ENCODE measurements at regions not wholly inside any gene's neighbourhood (a gene's known extent, or its start where the extent isn't known, plus 50 kb on each side); places are given as distances from the start of the nearest gene placed in this dataset.

GRCh38 chr6:19694697-19695096 lies 142.5 kb upstream of the ID4 start:
- ATAC-seq (no peak), DNase-seq (ENCODE audit: low read depth, low spot score) (no peak), FAIRE-seq (no peak)
- no TSS peak for BruUV-seq (replicated peaks)
- in situ Hi-C loops (cut with MboI) (no loop called here), intact Hi-C loops (cut with micrococcal nuclease; ENCODE audit: unreplicated experiment) (no loop called here)
- CTCF ChIA-PET = no interaction called here
- H3K36me3 ChIP-seq (ENCODE audit: control insufficient read depth in 2 of 2, insufficient read depth in 2 of 2, low read length in 1 of 2) = no peaks in the 10 kb centered on the region
- RAD21 ChIA-PET (ENCODE audit: unreplicated experiment) = no interaction called here
- SMC1A ChIA-PET (ENCODE audit: uncharacterized antibody, unreplicated experiment) = no interaction called here
- no peak overlapping the region for H3K9ac ChIP-seq (ENCODE audit: control insufficient read depth, insufficient read depth, low read length)
- no peak overlapping the region for H3K4me2 ChIP-seq (ENCODE audit: control insufficient read depth, insufficient read depth)
- 0 out of 2 replicates have a peak, but pooled peaks have one; percentile 11 for TF ChIP-seq YY1 (IDR thresholded peaks at IDR 0.05; ENCODE audit: low read depth, low read length)
- TF ChIP-seq IRF3 (IDR thresholded peaks at IDR 0.05) = no peak
- no peak for TF ChIP-seq SPI1 (IDR thresholded peaks at IDR 0.05; ENCODE audit: borderline replicate concordance, insufficient read depth, low read depth, low read length)
- no peak overlapping the region for H2AFZ ChIP-seq (ENCODE audit: control insufficient read depth, low read depth, low read length)
- H3K9me3 ChIP-seq (replicated peaks; ENCODE audit: control insufficient read depth, insufficient read depth, low read length) = no peaks in the 10 kb centered on the region
- no peak overlapping the region for H3K27ac ChIP-seq (ENCODE audit: control insufficient read depth, insufficient read depth)
- POLR2A ChIA-PET = no interaction called here
- H3K27me3 ChIP-seq (replicated peaks in 1 of 2; ENCODE audit: control insufficient read depth in 2 of 2, insufficient read depth in 2 of 2, low read length in 1 of 2) = no peaks in the 10 kb centered on the region; a peak in 1 of 4 replicates
- H3K79me2 ChIP-seq (ENCODE audit: control insufficient read depth, insufficient read depth, low read length) = no peaks in the 10 kb centered on the region
- no peaks in the 10 kb centered on the region for H4K20me1 ChIP-seq (ENCODE audit: control insufficient read depth, insufficient read depth)
- no peaks in the 10 kb centered on the region for H3K4me1 ChIP-seq (ENCODE audit: control insufficient read depth, insufficient read depth, low read length)
- WGBS (ENCODE audit: insufficient coverage, insufficient replicate concordance, low lambda C conversion rate, missing lambda C conversion rate) = 6% methylated on average over 3 of the region's 3 CpGs
- H3K4me3 ChIP-seq = no peak overlapping the region

GRCh38 chr6:19697744-19698290 lies 139.4 kb upstream of the ID4 start:
- H3K9ac ChIP-seq (ENCODE audit: control insufficient read depth, insufficient read depth, low read length) = no peak overlapping the region
- in situ Hi-C loops (cut with MboI) (no loop called here), intact Hi-C loops (cut with micrococcal nuclease; ENCODE audit: unreplicated experiment) (no loop called here)
- ChIA-PET SMC1A (ENCODE audit: uncharacterized antibody, unreplicated experiment) (no interaction called here), RAD21 (ENCODE audit: unreplicated experiment) (no interaction called here), POLR2A (no interaction called here), CTCF (no interaction called here)
- H3K36me3 ChIP-seq (ENCODE audit: control insufficient read depth in 2 of 2, insufficient read depth in 2 of 2, low read length in 1 of 2) = no peaks in the 10 kb centered on the region
- no peaks in the 10 kb centered on the region for H3K79me2 ChIP-seq (ENCODE audit: control insufficient read depth, insufficient read depth, low read length)
- no TSS peak for BruUV-seq (replicated peaks)
- H3K4me3 ChIP-seq = no peak overlapping the region
- DNase-seq (ENCODE audit: low read depth, low spot score) (no peak), FAIRE-seq (no peak), ATAC-seq (no peak)
- H3K4me1 ChIP-seq (ENCODE audit: control insufficient read depth, insufficient read depth, low read length) = no peaks in the 10 kb centered on the region
- no peaks in the 10 kb centered on the region for H4K20me1 ChIP-seq (ENCODE audit: control insufficient read depth, insufficient read depth)
- H3K9me3 ChIP-seq (replicated peaks; ENCODE audit: control insufficient read depth, insufficient read depth, low read length) = no peaks in the 10 kb centered on the region
- WGBS (ENCODE audit: insufficient coverage, insufficient replicate concordance, low lambda C conversion rate, missing lambda C conversion rate) = 17% methylated on average over 3 of the region's 3 CpGs
- TF ChIP-seq IKZF2 (IDR thresholded peaks at IDR 0.05) = no peak
- no peak for TF ChIP-seq HDGF (IDR thresholded peaks at IDR 0.05)
- TF ChIP-seq GABPA (IDR thresholded peaks at IDR 0.05; ENCODE audit: low read depth) = no peak
- no peak for TF ChIP-seq CBX3 (IDR thresholded peaks at IDR 0.05; ENCODE audit: borderline replicate concordance, low read depth)
- TF ChIP-seq HSF1 (IDR thresholded peaks at IDR 0.05; ENCODE audit: low read depth, low read length) = no peak
- no peak for TF ChIP-seq PBX3 (IDR thresholded peaks at IDR 0.05; ENCODE audit: insufficient replicate concordance, low read depth, low read length)
- no peak for TF ChIP-seq SREBF1 (IDR thresholded peaks at IDR 0.05; ENCODE audit: low read length)
- no peak for TF ChIP-seq MEF2A (IDR thresholded peaks at IDR 0.05; ENCODE audit: insufficient read depth, low read depth, low read length)
- no peak overlapping the region for H3K4me2 ChIP-seq (ENCODE audit: control insufficient read depth, insufficient read depth)
- no peaks in the 10 kb centered on the region for H3K27me3 ChIP-seq (replicated peaks in 1 of 2; ENCODE audit: control insufficient read depth in 2 of 2, insufficient read depth in 2 of 2, low read length in 1 of 2)
- no peak overlapping the region for H3K27ac ChIP-seq (ENCODE audit: control insufficient read depth, insufficient read depth)
- H2AFZ ChIP-seq (ENCODE audit: control insufficient read depth, low read depth, low read length) = no peak overlapping the region

All from GM12878 (cell line).